GM12892 (cell line): ENCODE measurements at regions not wholly inside any gene's neighbourhood (a gene's known extent, or its start where the extent isn't known, plus 50 kb on each side); places are given as distances from the start of the nearest gene placed in this dataset.

Source experiments
- POLR2A ChIP-seq: IDR thresholded peaks from 2 replicates; pipeline ENCODE4 v1.6.1; 2011; ENCODE audit warnings: low read depth, low read length, control low read depth
- POLR2AphosphoS5 ChIP-seq: IDR thresholded peaks from 2 replicates; pipeline ENCODE4 v1.6.1; 2011; ENCODE audit warnings: low read depth, low read length, control low read depth
- TAF1 ChIP-seq: IDR thresholded peaks from 2 replicates; pipeline ENCODE4 v1.6.1; 2011; ENCODE audit warnings: low read depth, mild to moderate bottlenecking, control low read depth, low read length, borderline replicate concordance

DNA sequence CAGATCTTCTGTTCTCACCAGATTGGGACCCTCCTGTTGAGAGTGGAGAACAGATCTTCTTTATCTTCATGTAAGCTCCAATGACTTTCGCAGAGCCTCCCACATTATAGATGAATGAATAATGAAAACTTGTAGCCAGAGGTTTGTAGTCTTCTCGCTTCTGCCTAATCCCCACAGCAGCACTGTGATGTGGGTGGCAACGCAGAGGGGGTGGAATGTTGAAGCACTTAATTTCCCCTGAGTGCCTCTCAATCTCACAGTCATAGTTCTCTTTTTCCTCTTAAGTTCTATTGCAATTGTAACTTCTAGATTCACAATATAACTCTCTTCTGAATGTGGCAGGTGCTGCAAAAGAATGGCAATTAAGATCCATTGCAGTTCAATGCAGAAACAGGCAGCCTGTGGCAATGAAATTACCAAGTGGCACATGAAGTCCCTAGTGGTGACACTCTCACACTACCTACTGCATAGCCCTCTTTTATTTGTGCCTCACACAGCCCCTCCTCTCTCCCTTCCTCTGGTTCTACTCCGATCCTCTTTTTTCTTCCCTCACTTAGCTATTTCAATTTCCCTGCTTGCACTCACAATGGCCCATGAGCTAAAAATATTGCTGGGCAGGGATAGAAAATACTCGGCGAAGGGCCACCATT, 281.9 kb downstream of the UBE3D start:
- TF ChIP-seq POLR2A (no peak), POLR2AphosphoS5 (no peak), TAF1 (no peak)
